Cerebellar nuclear complex (tissue), 1 donor: ENCODE measurements at regions not wholly inside any gene's neighbourhood (a gene's known extent, or its start where the extent isn't known, plus 50 kb on each side); places are given as distances from the start of the nearest gene placed in this dataset.

Source experiments
- DNase-seq, 2 experiments: peaks; one replicate each; lab custom pipeline; 2025; lab: John Stamatoyannopoulos, UW

GRCh38 chr16:85256190-85256739 is 144.0 kb upstream of the CIBAR2 start:
- DNase-seq = no peak

GRCh38 chr16:85257483-85257882 is 145.2 kb upstream of the CIBAR2 start:
- DNase-seq = no peak

- no peak for DNase-seq
These were observed 145.9 kb upstream of the CIBAR2 start for GRCh38 chr16:85258166-85258565.

GRCh38 chr16:85258629-85259028 is 146.4 kb upstream of the CIBAR2 start:
- no peak for DNase-seq

GRCh38 chr16:85259115-85259831 is 147.0 kb upstream of the CIBAR2 start:
- no peak for DNase-seq

- no peak for DNase-seq
These were observed 147.5 kb upstream of the CIBAR2 start for GRCh38 chr16:85259832-85260167.

GRCh38 chr16:85261204-85261603 is 148.9 kb upstream of the CIBAR2 start:
- no peak for DNase-seq

- DNase-seq = no peak
These were observed 149.6 kb upstream of the CIBAR2 start for GRCh38 chr16:85261657-85262557.

- no peak for DNase-seq
These were observed 150.4 kb upstream of the CIBAR2 start for GRCh38 chr16:85262558-85263238.

- DNase-seq = no peak
These were observed 150.9 kb upstream of the CIBAR2 start for GRCh38 chr16:85263239-85263585.

- no peak for DNase-seq
These were observed 152.5 kb upstream of the CIBAR2 start for GRCh38 chr16:85264752-85265151.

- no peak for DNase-seq
These were observed 153.0 kb upstream of the CIBAR2 start for GRCh38 chr16:85265161-85265784.

GRCh38 chr16:85265810-85266209 is 153.5 kb upstream of the CIBAR2 start:
- DNase-seq = no peak

- no peak for DNase-seq
These were observed 154.6 kb upstream of the CIBAR2 start for GRCh38 chr16:85266857-85267256.

GRCh38 chr16:85267414-85267945 is 155.2 kb upstream of the CIBAR2 start:
- no peak for DNase-seq

GRCh38 chr16:85269165-85269564 is 156.9 kb upstream of the CIBAR2 start:
- DNase-seq = no peak

- no peak for DNase-seq
These were observed 158.1 kb upstream of the CIBAR2 start for GRCh38 chr16:85270374-85270773.

- DNase-seq = no peak
These were observed 158.9 kb upstream of the CIBAR2 start for GRCh38 chr16:85271198-85271597.

- DNase-seq = no peak
These were observed 161.0 kb upstream of the CIBAR2 start for GRCh38 chr16:85273293-85273692.

GRCh38 chr16:85274501-85274900 is 162.2 kb upstream of the CIBAR2 start:
- no peak for DNase-seq

- DNase-seq = no peak
These were observed 162.7 kb upstream of the CIBAR2 start for GRCh38 chr16:85274924-85275323.
